Parathyroid adenoma (tissue), 2 donors: ENCODE measurements at regions not wholly inside any gene's neighbourhood (a gene's known extent, or its start where the extent isn't known, plus 50 kb on each side); places are given as distances from the start of the nearest gene placed in this dataset.
"Not testable (repeated sequence)": the region's sequence is repeated elsewhere in the genome, so short reads cannot be mapped to it uniquely, and the experiment has no call there.

Experiments used
- H2AFZ ChIP-seq: fragments of 300-600 bp; sonication (generic); one replicate; pipeline ENCODE4 v1.7.0; 2017; ENCODE audit warnings: antibody characterized with exemption, mild to moderate bottlenecking
- H3K27ac ChIP-seq: fragments of 300-600 bp; sonication (generic); one replicate; pipeline ENCODE4 v1.7.0; 2017
- H3K27me3 ChIP-seq: fragments of 300-600 bp; sonication (generic); one replicate; pipeline ENCODE4 v1.7.0; 2017; ENCODE audit warnings: low read length; ENCODE audit not compliant: control insufficient read depth, insufficient read depth
- H3K36me3 ChIP-seq: fragments of 300-600 bp; sonication (generic); one replicate; pipeline ENCODE4 v1.7.0; 2017; ENCODE audit warnings: low read length; ENCODE audit not compliant: control insufficient read depth, insufficient read depth
- H3K4me1 ChIP-seq: fragments of 300-600 bp; sonication (generic); one replicate; pipeline ENCODE4 v1.7.0; 2017; ENCODE audit warnings: control low read depth
- H3K4me2 ChIP-seq: fragments of 300-600 bp; sonication (generic); one replicate; pipeline ENCODE4 v1.7.0; 2017; ENCODE audit warnings: low read length
- H3K4me3 ChIP-seq: fragments of 300-600 bp; sonication (generic); one replicate; pipeline ENCODE4 v1.7.0; 2017; ENCODE audit warnings: low read depth, low read length
- H3K79me2 ChIP-seq: fragments of 300-600 bp; sonication (generic); one replicate; pipeline ENCODE4 v1.7.0; 2017; ENCODE audit warnings: control low read depth
- H3K9ac ChIP-seq: fragments of 300-600 bp; sonication (generic); one replicate; pipeline ENCODE4 v1.7.0; 2017; ENCODE audit warnings: mild to moderate bottlenecking
- H3K9me3 ChIP-seq: fragments of 300-600 bp; sonication (generic); one replicate; pipeline ENCODE4 v1.7.0; 2017; ENCODE audit warnings: low read length; ENCODE audit not compliant: control insufficient read depth
- TF ChIP-seq, protein P1 (sequence below): fragments of 300-600 bp; sonication (generic); IDR thresholded peaks from one replicate; pipeline ENCODE4 v1.7.0; 2017; ENCODE audit warnings: antibody characterized with exemption, mild to moderate bottlenecking
- donor health status: primary hyperparathyroidism.

DNA sequence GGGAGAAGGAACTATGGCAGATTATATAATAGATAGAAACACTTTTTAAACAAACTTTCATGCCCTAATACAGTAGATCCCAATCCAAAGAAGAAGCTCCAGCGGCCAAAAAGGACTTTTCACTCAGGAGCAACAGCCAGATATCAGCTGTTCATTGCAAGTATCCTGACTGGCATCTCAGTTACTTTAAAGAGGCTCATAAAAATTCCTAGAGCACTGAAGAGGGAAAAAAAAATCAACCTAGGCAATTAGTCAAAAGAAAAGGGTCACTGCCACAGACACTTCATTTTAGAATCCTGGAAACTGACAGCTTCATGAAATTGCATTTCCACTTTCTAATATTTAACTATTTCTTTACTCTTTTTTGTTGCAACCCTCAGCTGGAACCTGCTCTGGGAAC lies 170.6 kb upstream of the SOX6 start:
- H3K4me1 ChIP-seq, result no peaks in the 10 kb centered on the region
- no peaks in the 10 kb centered on the region for H3K27me3 ChIP-seq
- H3K36me3 ChIP-seq, result no peaks in the 10 kb centered on the region
- no peak overlapping the region for H3K4me3 ChIP-seq
- no peak overlapping the region for H3K4me2 ChIP-seq
- no peak overlapping the region for H3K27ac ChIP-seq
- TF ChIP-seq, protein P1, sequence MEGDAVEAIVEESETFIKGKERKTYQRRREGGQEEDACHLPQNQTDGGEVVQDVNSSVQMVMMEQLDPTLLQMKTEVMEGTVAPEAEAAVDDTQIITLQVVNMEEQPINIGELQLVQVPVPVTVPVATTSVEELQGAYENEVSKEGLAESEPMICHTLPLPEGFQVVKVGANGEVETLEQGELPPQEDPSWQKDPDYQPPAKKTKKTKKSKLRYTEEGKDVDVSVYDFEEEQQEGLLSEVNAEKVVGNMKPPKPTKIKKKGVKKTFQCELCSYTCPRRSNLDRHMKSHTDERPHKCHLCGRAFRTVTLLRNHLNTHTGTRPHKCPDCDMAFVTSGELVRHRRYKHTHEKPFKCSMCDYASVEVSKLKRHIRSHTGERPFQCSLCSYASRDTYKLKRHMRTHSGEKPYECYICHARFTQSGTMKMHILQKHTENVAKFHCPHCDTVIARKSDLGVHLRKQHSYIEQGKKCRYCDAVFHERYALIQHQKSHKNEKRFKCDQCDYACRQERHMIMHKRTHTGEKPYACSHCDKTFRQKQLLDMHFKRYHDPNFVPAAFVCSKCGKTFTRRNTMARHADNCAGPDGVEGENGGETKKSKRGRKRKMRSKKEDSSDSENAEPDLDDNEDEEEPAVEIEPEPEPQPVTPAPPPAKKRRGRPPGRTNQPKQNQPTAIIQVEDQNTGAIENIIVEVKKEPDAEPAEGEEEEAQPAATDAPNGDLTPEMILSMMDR, result no peak
- no peak overlapping the region for H3K9ac ChIP-seq
- H3K9me3 ChIP-seq, result no peaks in the 10 kb centered on the region
- H2AFZ ChIP-seq, result no peak overlapping the region
- no peaks in the 10 kb centered on the region for H3K79me2 ChIP-seq

DNA sequence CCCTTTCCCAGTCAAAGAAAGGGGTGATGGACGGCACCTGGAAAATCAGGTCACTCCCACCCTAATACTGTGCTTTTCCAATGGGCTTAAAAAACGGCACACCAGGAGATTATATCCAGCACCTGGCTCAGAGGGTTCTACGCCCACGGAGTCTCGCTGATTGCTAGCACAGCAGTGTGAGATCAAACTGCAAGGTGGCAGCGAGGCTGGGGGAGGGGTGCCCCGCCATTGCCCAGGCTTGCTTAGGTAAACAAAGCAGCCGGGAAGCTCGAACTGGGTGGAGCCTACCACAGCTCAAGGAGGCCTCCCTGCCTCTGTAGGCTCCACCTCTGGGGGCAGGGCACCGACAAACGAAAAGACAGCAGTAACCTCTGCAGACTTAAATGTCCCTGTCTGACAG lies 164.4 kb upstream of the SOX6 start:
- not testable (repeated sequence) for H3K27me3 ChIP-seq, H3K9ac ChIP-seq, H3K36me3 ChIP-seq, H3K4me3 ChIP-seq, H3K4me1 ChIP-seq, H3K9me3 ChIP-seq, H3K4me2 ChIP-seq, H3K27ac ChIP-seq, H2AFZ ChIP-seq, H3K79me2 ChIP-seq

DNA sequence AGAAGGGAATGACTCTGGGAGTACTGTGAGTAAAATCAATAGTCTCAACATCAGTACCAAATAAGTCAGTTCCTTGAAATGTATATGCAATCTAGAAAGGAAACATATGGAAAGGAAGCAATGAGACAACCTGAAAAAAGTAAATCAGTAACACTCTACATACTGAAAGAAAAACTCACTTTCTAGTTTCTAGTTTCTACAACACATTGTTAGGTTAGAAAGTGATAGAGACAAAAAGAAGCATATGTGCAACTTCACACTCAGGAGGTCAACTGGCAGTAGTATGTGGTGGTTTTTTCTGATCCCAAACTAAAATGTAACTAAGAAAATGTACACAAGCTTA lies 156.5 kb upstream of the SOX6 start:
- H3K27me3 ChIP-seq, result no peaks in the 10 kb centered on the region
- H3K79me2 ChIP-seq, result no peaks in the 10 kb centered on the region
- H3K9me3 ChIP-seq, result no peaks in the 10 kb centered on the region
- no peak overlapping the region for H2AFZ ChIP-seq
- H3K27ac ChIP-seq, result no peak overlapping the region
- no peak overlapping the region for H3K4me3 ChIP-seq
- TF ChIP-seq, protein P1, result no peak
- no peaks in the 10 kb centered on the region for H3K4me1 ChIP-seq
- no peaks in the 10 kb centered on the region for H3K36me3 ChIP-seq
- no peak overlapping the region for H3K4me2 ChIP-seq
- H3K9ac ChIP-seq, result no peak overlapping the region

DNA sequence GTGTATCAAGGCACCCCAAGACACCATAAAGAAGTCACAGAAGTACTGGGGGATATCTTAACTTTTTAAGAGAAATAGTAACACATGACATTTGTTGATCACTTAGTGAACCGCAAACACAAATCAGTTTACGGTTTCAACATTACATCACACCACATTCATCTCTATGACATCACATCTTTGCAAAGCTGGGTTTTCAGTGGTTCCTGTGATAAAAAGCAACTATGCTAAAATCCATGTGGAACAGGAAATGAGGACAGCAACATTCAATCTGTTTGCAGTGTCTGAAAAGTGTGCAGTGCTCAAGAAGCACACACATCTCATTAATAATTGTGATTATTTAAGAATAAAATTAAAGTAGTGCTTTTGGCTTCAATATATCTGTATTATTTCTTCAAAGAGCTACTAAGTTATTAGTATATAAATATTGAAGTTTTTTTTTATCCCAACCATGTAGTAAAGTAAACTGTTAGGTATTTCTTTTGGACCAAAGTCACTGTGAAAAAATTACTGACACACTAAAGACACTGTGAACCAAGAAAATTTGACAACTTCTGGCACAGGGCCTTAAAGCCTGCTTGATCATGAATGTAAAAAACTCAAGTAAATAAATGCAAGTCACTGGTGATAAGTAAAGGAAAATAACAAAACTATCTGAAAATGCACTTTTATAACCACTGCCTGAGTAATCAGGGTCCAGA lies 156.0 kb upstream of the SOX6 start:
- Histone ChIP-seq H3K27ac (no peak overlapping the region), H3K9me3 (no peaks in the 10 kb centered on the region), H3K4me1 (no peaks in the 10 kb centered on the region), H2AFZ (no peak overlapping the region), H3K4me2 (no peak overlapping the region), H3K4me3 (no peak overlapping the region), H3K36me3 (no peaks in the 10 kb centered on the region), H3K9ac (no peak overlapping the region), H3K27me3 (no peaks in the 10 kb centered on the region), H3K79me2 (no peaks in the 10 kb centered on the region)
- TF ChIP-seq, protein P1, result no peak

DNA sequence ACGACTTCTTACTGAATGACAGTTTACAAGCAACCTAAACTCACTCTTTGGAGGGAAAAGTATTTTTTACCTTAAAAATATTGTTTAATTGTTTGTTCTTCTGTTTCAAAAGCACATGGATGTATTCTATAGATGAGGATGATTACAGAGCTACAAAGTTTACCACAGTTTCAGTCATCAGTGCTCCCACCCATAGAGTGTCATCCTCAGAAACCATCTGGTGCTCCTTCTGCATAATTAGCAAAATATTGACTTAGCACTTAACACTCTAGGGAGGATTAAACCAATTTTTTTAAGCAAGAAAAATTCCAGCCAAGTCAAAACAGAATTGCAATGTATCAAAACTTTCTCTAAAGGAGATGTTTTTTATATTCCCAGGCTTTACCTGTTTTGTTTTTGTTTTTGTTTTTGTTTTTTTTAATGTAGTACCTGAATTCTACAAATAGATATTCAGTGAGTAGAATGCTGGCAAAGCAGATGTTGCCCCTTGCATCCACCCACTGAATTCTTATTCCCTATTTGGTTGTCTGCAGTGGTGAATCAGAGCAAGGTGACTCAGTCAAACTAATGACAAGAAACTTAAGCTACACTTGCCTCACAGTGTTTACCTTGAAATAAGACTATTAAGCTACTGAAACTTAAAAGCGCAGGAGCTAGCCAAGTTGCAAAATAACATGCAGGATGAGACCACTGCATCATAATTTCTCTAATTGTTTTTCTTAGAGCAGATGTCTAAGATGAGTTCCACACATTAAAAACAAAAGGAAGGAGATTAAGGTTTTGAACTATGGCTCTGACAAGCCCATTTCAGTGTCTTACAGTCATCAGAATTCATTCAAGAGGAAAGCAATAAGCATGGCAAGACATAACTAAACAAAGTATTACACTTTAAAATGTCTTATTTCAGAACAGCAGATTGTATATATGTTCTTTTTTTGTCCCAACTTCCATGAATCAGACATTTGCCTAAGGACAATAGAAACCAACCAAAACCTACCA lies 155.1 kb upstream of the SOX6 start:
- H3K9me3 ChIP-seq, result no peaks in the 10 kb centered on the region
- no peaks in the 10 kb centered on the region for H3K27me3 ChIP-seq
- TF ChIP-seq, protein P1, result no peak
- H3K9ac ChIP-seq, result no peak overlapping the region
- no peak overlapping the region for H3K4me2 ChIP-seq
- no peak overlapping the region for H3K27ac ChIP-seq
- H3K36me3 ChIP-seq, result no peaks in the 10 kb centered on the region
- no peaks in the 10 kb centered on the region for H3K4me1 ChIP-seq
- no peak overlapping the region for H2AFZ ChIP-seq
- no peaks in the 10 kb centered on the region for H3K79me2 ChIP-seq
- H3K4me3 ChIP-seq, result no peak overlapping the region
